ENCODE measurements at regions not wholly inside any gene's neighbourhood (a gene's known extent, or its start where the extent isn't known, plus 50 kb on each side); places are given as distances from the start of the nearest gene placed in this dataset.
"Not testable (repeated sequence)": the region's sequence is repeated elsewhere in the genome, so short reads cannot be mapped to it uniquely, and the experiment has no call there.

GRCh38 chr6:7006515-7007191 lies 101.1 kb upstream of the RREB1 start:
- no peak for TF ChIP-seq ZFX (IDR thresholded peaks at IDR 0.05)
- no peak for TF ChIP-seq CTCF (conservative IDR thresholded peaks at IDR 0.05)

DNA sequence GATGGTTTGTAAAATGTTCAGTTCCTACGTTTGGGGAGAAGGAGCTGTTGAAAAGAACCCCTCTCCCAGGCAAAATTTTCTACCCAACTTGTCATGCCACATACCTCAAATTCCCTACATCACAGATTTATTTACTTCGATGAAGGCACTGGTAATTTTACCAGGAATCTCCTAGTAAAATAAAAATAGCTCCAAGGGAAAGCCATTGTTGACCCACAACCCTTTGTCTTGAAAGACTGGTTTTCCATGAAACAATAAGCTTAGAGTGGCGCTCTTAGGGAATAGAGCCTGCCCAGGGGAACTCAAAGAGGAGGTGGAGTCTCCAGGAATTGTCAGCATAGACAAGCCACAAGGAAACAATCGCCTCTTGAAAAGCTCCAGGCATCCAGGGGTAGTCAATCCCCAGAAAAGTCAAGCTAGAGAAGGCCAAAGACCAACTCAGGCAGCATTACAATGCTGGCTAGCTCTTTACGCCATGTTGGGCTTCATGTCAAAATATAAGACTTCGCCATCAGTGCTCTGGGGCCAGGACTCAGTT lies 99.2 kb upstream of the RREB1 start:
- TF ChIP-seq ZFX (IDR thresholded peaks at IDR 0.05) = no peak
- no peak for TF ChIP-seq CTCF (conservative IDR thresholded peaks at IDR 0.05)

More at GRCh38 chr6:7006515-7007191, 101.1 kb upstream of the RREB1 start:
- H3K27ac ChIP-seq = no peak overlapping the region

GRCh38 chr6:7016226-7016625 lies 91.5 kb upstream of the RREB1 start:
- TF ChIP-seq CTCF (conservative IDR thresholded peaks at IDR 0.05) = no peak
- no peak overlapping the region for H3K27ac ChIP-seq

More for the DNA sequence above, 99.2 kb upstream of the RREB1 start:
- no peak overlapping the region for H3K27ac ChIP-seq

GRCh38 chr6:7021301-7021700 lies 86.5 kb upstream of the RREB1 start:
- no peak overlapping the region for H3K27ac ChIP-seq
- no peak for TF ChIP-seq CTCF (conservative IDR thresholded peaks at IDR 0.05)
- no peak for TF ChIP-seq ZFX (IDR thresholded peaks at IDR 0.05)

DNA sequence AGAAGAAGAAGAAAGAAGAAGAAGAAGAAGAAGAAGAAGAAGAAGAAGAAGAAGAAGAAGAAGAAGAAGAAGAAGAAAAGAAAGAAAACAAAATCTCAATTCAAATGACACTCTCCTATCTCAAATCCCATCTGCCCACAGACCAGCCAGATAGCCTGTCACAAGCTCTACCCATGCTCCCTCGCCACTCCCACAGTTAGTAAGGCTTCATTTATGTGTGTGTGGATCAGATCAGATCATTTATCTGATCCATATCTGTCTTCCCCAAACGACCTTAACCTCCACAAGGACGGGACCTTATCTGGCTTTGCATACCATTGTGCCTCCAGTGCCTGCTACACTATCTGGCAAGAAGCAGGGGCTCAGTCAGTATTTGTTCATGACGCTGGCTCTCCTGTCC lies 81.9 kb upstream of the RREB1 start:
- TF ChIP-seq ZFX (IDR thresholded peaks at IDR 0.05) (no peak), CTCF (conservative IDR thresholded peaks at IDR 0.05) (no peak)
- no peak overlapping the region for H3K27ac ChIP-seq

DNA sequence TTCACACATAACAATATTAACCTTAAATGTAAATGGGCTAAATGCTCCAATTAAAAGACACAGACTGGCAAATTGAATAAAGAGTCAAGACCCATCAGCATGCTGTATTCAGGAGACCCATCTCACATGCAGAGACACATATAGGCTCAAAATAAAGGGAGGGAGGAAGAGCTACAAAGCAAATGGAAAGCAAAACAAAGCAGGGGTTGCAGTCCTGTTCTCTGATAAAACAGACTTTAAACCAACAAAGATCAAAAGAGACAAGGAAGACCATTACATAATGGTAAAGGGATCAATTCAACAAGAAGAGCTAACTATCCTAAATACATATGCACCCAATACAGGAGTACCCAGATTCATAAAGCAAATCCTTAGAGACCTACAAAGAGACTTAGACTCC lies 78.8 kb upstream of the RREB1 start:
- H3K27ac ChIP-seq = not testable (repeated sequence)

DNA sequence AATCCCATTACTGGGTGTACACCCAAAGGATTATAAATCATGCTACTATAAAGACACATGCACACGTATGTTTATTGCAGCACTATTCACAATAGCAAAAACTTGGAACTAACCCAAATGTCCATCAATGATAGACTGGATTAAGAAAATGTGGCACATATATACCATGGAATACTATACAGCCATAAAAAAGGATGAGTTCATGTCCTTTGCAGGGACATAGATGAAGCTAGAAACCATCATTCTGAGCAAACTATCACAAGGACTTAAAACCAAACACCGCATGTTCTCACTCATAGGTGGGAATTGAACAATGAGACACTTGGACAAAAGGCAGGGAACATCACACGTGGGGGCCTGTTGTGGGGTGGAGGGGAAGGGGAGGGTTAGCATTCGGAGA lies 76.8 kb upstream of the RREB1 start:
- not testable (repeated sequence) for H3K27ac ChIP-seq

DNA sequence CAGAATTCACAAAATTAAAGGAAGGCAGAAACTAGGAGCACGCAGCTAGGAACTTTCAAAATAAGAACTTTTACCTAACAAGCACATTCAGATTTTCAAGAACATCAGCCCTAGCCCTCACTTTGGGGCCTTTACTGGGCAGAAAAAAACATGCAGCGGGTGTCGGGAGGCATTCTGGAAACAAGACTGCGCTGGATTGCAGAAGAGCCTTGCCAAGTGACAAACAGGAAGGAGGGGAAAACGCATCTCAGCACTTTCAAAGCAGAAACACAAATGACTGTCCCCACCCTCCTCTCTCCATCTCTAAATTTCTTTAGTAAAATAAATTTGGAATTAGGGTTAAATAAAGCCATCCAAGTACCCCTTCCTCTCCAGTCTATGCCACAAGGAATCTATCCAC lies 74.6 kb upstream of the RREB1 start:
- no peak for TF ChIP-seq CTCF (conservative IDR thresholded peaks at IDR 0.05)
- H3K27ac ChIP-seq = no peak overlapping the region
